Lower leg skin (tissue), 4 donors: ENCODE measurements at regions not wholly inside any gene's neighbourhood (a gene's known extent, or its start where the extent isn't known, plus 50 kb on each side); places are given as distances from the start of the nearest gene placed in this dataset.

Source experiments
- DNase-seq, 2 donors: peaks; one replicate each; pipeline ENCODE4 v3.0.0-alpha.2; 2019; ENCODE audit warnings: low spot score in 2 of 2
- H3K4me3 ChIP-seq: fragments of 200-600 bp; sonication (generic); 2 replicates; pipeline ENCODE4 v1.5.1; 2017; ENCODE audit warnings: mild to moderate bottlenecking, low read depth; ENCODE audit not compliant: poor library complexity, severe bottlenecking
- CTCF ChIP-seq, 3 donors: fragments of 450-650 bp; IDR thresholded peaks; one replicate each; pipeline ENCODE4 v1.5.1; 2016; ENCODE audit warnings: antibody characterized with exemption in 3 of 3, mild to moderate bottlenecking in 3 of 3, moderate library complexity in 2 of 3
- POLR2A ChIP-seq, 2 donors: fragments of 450-650 bp; IDR thresholded peaks; one replicate each; pipeline ENCODE4 v1.6.1; 2016 to 2017; ENCODE audit warnings: antibody characterized with exemption in 2 of 2, mild to moderate bottlenecking in 1 of 2, moderate library complexity in 1 of 2
- WGBS, 2 donors: methylation state at CpG; one replicate each; pipeline ENCODE4 v1.1.5; 2018; 5-methylcytosine and 5-hydroxymethylcytosine counted together
- intact Hi-C: fragments of 100-400 bp; cut with DNase I; formaldehyde crosslinking; loops from one replicate; pipeline ENCODE4 v1.15.0; 2023; ENCODE audit warnings: low total_unique reads

- intact Hi-C loops = no loop called here
- H3K4me3 ChIP-seq = no peak overlapping the region
- DNase-seq = no peak
- TF ChIP-seq POLR2A (IDR thresholded peaks at IDR 0.05) (no peak), CTCF (IDR thresholded peaks at IDR 0.05) (no peak)
- 77 to 79% methylated on average over 1 of the region's 1 CpG for WGBS, 2 donors
These were observed 616.2 kb downstream of the DNAH5 start for GRCh38 chr5:13328316-13328715.

GRCh38 chr5:13325765-13326164 is 618.7 kb downstream of the DNAH5 start:
- intact Hi-C loops = no loop called here
- no peak for TF ChIP-seq POLR2A (IDR thresholded peaks at IDR 0.05)
- no peak for TF ChIP-seq CTCF (IDR thresholded peaks at IDR 0.05)
- H3K4me3 ChIP-seq = no peak overlapping the region
- WGBS, 2 donors = 33 to 78% methylated on average over 1 of the region's 1 CpG
- no peak for DNase-seq

GRCh38 chr5:13322769-13323168 is 621.7 kb downstream of the DNAH5 start:
- TF ChIP-seq CTCF (IDR thresholded peaks at IDR 0.05) (no peak), POLR2A (IDR thresholded peaks at IDR 0.05) (no peak)
- DNase-seq = no peak
- intact Hi-C loops = no loop called here
- no peak overlapping the region for H3K4me3 ChIP-seq

- DNase-seq = no peak
- intact Hi-C loops = no loop called here
- WGBS, 2 donors = 33 to 49% methylated on average over 3 of the region's 3 CpGs
- H3K4me3 ChIP-seq = no peak overlapping the region
- TF ChIP-seq POLR2A (IDR thresholded peaks at IDR 0.05) (no peak), CTCF (IDR thresholded peaks at IDR 0.05) (no peak)
These were observed 626.8 kb downstream of the DNAH5 start for GRCh38 chr5:13317654-13318053.

GRCh38 chr5:13316176-13316575 is 628.3 kb downstream of the DNAH5 start:
- 68 to 69% methylated on average over 2 of the region's 2 CpGs for WGBS, 2 donors
- no peak for TF ChIP-seq POLR2A (IDR thresholded peaks at IDR 0.05)
- no peak for TF ChIP-seq CTCF (IDR thresholded peaks at IDR 0.05)
- DNase-seq = no peak
- no peak overlapping the region for H3K4me3 ChIP-seq
- intact Hi-C loops = no loop called here

- H3K4me3 ChIP-seq = no peak overlapping the region
- no peak for DNase-seq
- TF ChIP-seq POLR2A (IDR thresholded peaks at IDR 0.05) (no peak), CTCF (IDR thresholded peaks at IDR 0.05) (no peak)
- intact Hi-C loops = no loop called here
These were observed 637.0 kb downstream of the DNAH5 start for GRCh38 chr5:13307480-13307879.
